HG03045 (cell line): ENCODE measurements at regions not wholly inside any gene's neighbourhood (a gene's known extent, or its start where the extent isn't known, plus 50 kb on each side); places are given as distances from the start of the nearest gene placed in this dataset.

Source experiments
- ATAC-seq: cut with Tn5 transposase; IDR thresholded peaks from one replicate; pipeline ENCODE4 v1.9.1; 2021; ENCODE audit warnings: mild to moderate bottlenecking, moderate library complexity; ENCODE audit not compliant: unreplicated experiment

GRCh38 chr9:1946526-1947283, 68.4 kb upstream of the SMARCA2 start:
- no peak for ATAC-seq

- ATAC-seq, result no peak
Measured at GRCh38 chr9:1947438-1947837, 67.7 kb upstream of the SMARCA2 start.

GRCh38 chr9:1948541-1948940, 66.6 kb upstream of the SMARCA2 start:
- ATAC-seq, result no peak

- no peak for ATAC-seq
Measured at GRCh38 chr9:1951446-1951845, 63.7 kb upstream of the SMARCA2 start.

GRCh38 chr9:1952001-1952400, 63.1 kb upstream of the SMARCA2 start:
- ATAC-seq, result no peak

- ATAC-seq, result no peak
Measured at GRCh38 chr9:1954238-1954637, 60.9 kb upstream of the SMARCA2 start.

- no peak for ATAC-seq
Measured at GRCh38 chr9:1956958-1957357, 58.2 kb upstream of the SMARCA2 start.

- no peak for ATAC-seq
Measured at GRCh38 chr9:1957856-1958255, 57.3 kb upstream of the SMARCA2 start.

GRCh38 chr9:1959371-1959770, 55.8 kb upstream of the SMARCA2 start:
- ATAC-seq, result no peak

GRCh38 chr9:1960342-1961042, 54.7 kb upstream of the SMARCA2 start:
- no peak for ATAC-seq

- ATAC-seq, result no peak
Measured at GRCh38 chr9:1962122-1962521, 53.0 kb upstream of the SMARCA2 start.

GRCh38 chr9:1962588-1963106, 52.5 kb upstream of the SMARCA2 start:
- ATAC-seq, result no peak

- no peak for ATAC-seq
Measured at GRCh38 chr9:1964093-1964492, 51.1 kb upstream of the SMARCA2 start.
